ENCODE measurements at regions not wholly inside any gene's neighbourhood (a gene's known extent, or its start where the extent isn't known, plus 50 kb on each side); places are given as distances from the start of the nearest gene placed in this dataset.

DNA sequence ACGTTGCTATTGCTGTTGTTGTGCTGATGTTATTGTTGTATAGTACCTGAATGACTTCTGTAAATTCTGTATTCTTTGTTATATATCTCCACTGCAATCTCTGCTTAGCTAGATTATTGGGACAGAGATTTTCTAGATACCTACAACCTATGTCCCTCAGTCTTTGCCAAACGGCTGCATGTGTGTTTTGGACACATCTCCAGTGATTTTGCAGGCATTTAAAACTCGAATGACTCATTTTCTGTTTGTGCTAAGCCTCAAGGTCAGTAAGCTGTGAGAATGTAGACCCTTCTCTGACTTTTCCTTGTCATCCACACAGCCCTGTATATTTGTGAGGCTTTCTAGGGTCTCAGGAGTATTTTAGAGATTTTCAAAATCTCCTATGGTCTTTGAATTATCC, 410.7 kb downstream of the POM121L12 start:
- TF ChIP-seq, protein P1, sequence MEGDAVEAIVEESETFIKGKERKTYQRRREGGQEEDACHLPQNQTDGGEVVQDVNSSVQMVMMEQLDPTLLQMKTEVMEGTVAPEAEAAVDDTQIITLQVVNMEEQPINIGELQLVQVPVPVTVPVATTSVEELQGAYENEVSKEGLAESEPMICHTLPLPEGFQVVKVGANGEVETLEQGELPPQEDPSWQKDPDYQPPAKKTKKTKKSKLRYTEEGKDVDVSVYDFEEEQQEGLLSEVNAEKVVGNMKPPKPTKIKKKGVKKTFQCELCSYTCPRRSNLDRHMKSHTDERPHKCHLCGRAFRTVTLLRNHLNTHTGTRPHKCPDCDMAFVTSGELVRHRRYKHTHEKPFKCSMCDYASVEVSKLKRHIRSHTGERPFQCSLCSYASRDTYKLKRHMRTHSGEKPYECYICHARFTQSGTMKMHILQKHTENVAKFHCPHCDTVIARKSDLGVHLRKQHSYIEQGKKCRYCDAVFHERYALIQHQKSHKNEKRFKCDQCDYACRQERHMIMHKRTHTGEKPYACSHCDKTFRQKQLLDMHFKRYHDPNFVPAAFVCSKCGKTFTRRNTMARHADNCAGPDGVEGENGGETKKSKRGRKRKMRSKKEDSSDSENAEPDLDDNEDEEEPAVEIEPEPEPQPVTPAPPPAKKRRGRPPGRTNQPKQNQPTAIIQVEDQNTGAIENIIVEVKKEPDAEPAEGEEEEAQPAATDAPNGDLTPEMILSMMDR (IDR thresholded peaks at IDR 0.05): no peak
- TF ChIP-seq POLR2A (IDR thresholded peaks at IDR 0.05): no peak
